ENCODE measurements at regions not wholly inside any gene's neighbourhood (a gene's known extent, or its start where the extent isn't known, plus 50 kb on each side); places are given as distances from the start of the nearest gene placed in this dataset.
"Not testable (repeated sequence)": the region's sequence is repeated elsewhere in the genome, so short reads cannot be mapped to it uniquely, and the experiment has no call there.

DNA sequence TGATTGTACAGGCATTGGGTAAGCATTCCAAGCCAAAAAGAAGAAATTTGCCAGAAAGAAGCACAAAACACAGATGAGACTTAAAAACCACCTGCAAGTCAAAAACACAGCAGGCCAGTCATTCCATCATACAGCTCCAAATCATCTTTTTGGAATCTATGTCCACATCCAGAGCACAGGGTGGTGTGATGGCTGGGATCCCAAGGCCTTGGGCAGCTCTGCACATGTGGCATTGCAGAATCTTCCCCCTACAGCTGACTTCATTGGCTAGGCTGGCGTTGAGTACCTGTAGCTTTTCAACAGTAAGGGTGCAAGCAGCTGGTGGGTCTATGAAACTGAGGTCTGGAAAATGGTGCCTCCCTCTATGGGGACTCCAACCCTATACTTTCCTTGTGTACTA lies 236.7 kb downstream of the CWH43 start:
- H3K4me3 Mint-ChIP-seq; H3K27me3 ChIP-seq (ENCODE audit: insufficient read depth, low read length, poor library complexity, severe bottlenecking); H3K4me1 ChIP-seq (ENCODE audit: insufficient read depth, low read length); DNase-seq; H3K36me3 Mint-ChIP-seq; POLR2A ChIA-PET; H3K9me3 ChIP-seq (ENCODE audit: low read length); H3K27ac ChIP-seq (ENCODE audit: low read depth, low read length); H3K27ac Mint-ChIP-seq; H3K4me1 Mint-ChIP-seq; H3K4me3 ChIP-seq (ENCODE audit: low read length); H3K27me3 Mint-ChIP-seq; H3K36me3 ChIP-seq (ENCODE audit: insufficient read depth, low read length); CTCF ChIA-PET: not testable (repeated sequence)
- H3K9me3 Mint-ChIP-seq, result peaks cover 13 to 42% (median 31%) of the 10 kb centered on the region in 5 donors

DNA sequence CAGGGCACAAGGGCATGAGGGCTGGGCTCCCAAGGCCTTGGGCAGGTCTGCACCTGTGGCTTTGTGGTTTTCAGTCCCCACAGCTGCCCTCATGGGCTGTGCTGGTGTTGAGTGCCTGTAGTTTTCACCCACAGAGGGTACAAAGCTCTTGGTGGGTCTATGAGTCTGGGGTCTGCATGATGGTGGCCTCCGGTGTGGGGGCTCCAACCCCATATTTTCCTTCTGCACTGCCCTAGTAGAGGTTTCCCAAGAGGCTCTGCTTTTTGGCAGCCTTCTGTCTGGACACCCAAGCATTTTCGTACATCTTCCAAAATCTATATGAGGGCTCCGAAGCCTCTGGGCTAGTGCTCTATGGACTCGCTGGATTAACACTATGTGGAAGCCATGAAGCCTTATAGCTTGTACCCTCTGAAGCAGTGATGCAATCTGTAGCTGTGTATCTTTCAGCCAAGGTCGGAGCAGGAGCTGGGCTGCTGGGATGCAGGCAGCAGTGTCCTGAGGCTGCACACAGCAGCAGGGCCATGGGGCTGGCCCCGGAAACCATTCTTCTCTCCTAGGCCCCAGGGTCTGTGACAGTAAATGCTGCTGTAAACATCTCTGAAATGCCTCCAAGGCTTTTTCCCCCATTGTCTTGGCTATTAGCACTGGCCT lies 240.3 kb downstream of the CWH43 start:
- H3K36me3 ChIP-seq (ENCODE audit: insufficient read depth, low read length); H3K27me3 ChIP-seq (ENCODE audit: insufficient read depth, low read length, poor library complexity, severe bottlenecking); H3K9me3 ChIP-seq (ENCODE audit: low read length); H3K4me3 Mint-ChIP-seq; H3K4me3 ChIP-seq (ENCODE audit: low read length); POLR2A ChIA-PET; H3K27ac ChIP-seq (ENCODE audit: low read depth, low read length); H3K27me3 Mint-ChIP-seq; H3K4me1 Mint-ChIP-seq; DNase-seq; H3K4me1 ChIP-seq (ENCODE audit: insufficient read depth, low read length); CTCF ChIA-PET; H3K36me3 Mint-ChIP-seq; H3K27ac Mint-ChIP-seq: not testable (repeated sequence)
- peaks cover 12 to 25% (median 21%) of the 10 kb centered on the region in 5 donors for H3K9me3 Mint-ChIP-seq

DNA sequence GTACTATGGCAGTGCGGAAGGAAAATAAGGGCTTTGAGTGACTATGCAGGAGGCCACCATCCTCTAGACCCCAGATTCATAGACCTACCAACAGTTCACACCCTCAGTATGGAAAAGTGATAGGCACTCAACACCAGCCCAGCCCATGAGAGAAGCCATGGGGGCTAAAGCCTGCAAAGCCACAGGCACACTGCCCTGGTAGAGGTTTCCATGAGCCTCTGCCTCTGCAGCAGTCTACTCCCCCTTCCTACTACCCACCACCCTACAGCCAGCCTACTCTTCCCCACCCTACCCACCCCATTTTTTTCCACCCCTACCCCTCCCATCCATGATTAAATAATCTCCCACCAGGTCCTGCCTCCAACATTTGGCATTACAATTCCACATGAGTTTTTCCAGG lies 241.9 kb downstream of the CWH43 start:
- CTCF ChIA-PET; H3K27ac ChIP-seq (ENCODE audit: low read depth, low read length); H3K27me3 Mint-ChIP-seq; H3K36me3 Mint-ChIP-seq; H3K36me3 ChIP-seq (ENCODE audit: insufficient read depth, low read length); H3K4me3 ChIP-seq (ENCODE audit: low read length); H3K27me3 ChIP-seq (ENCODE audit: insufficient read depth, low read length, poor library complexity, severe bottlenecking); DNase-seq; H3K4me1 Mint-ChIP-seq; H3K4me1 ChIP-seq (ENCODE audit: insufficient read depth, low read length); POLR2A ChIA-PET; H3K9me3 ChIP-seq (ENCODE audit: low read length); H3K4me3 Mint-ChIP-seq: not testable (repeated sequence)
- Mint-ChIP-seq H3K27ac (peak overlapping the region in 1 of 8 donors; percentile 63), H3K9me3 (peaks cover 2 to 15% (median 10%) of the 10 kb centered on the region in 5 donors)

DNA sequence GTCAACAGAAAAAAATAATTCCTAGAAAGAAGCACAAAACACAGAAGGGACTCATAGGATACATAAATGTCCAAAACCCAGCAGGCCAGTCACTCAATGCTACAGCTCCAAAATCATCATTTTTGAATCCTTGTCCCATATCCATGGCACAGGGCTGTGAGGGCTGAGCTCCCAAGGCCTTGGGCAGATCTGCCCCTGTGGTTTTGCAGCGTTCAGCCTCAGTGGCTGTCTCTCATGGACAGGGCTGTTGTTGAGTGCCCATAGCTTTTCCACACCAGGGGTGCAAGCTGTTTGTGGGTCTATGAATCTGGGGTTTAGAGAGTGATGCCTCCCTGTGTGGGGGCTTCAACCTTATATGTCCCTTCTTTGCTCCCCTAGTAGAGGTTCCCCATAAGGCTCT lies 243.2 kb downstream of the CWH43 start:
- DNase-seq; H3K4me3 Mint-ChIP-seq; CTCF ChIA-PET; H3K4me1 ChIP-seq (ENCODE audit: insufficient read depth, low read length); H3K27me3 ChIP-seq (ENCODE audit: insufficient read depth, low read length, poor library complexity, severe bottlenecking); H3K27me3 Mint-ChIP-seq; H3K9me3 ChIP-seq (ENCODE audit: low read length); H3K4me1 Mint-ChIP-seq; H3K36me3 Mint-ChIP-seq; H3K27ac ChIP-seq (ENCODE audit: low read depth, low read length); POLR2A ChIA-PET; H3K27ac Mint-ChIP-seq; H3K36me3 ChIP-seq (ENCODE audit: insufficient read depth, low read length); H3K4me3 ChIP-seq (ENCODE audit: low read length): not testable (repeated sequence)
- peaks cover 0 to 12% (median 6%) of the 10 kb centered on the region in 5 donors for H3K9me3 Mint-ChIP-seq

DNA sequence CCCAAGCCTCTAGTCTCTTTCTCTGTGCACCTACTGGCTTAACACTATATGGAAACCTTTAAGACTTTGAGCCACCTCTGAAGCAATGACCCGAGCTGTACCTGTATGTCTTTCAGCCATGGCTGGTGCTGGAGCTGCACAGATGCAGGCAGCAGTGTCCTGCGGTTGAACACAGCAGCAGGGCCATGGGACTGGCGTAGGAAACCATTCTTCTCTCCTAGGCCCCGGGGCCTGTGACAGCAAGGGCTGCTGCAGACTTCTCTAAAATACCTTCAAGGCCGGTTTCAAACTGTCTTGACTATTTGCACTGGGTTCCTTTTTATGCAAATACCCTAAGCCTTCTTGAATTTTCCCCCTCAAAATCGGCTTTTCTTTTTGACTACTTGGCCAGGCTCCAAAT lies 243.6 kb downstream of the CWH43 start:
- POLR2A ChIA-PET; H3K4me3 Mint-ChIP-seq; H3K9me3 ChIP-seq (ENCODE audit: low read length); H3K4me1 ChIP-seq (ENCODE audit: insufficient read depth, low read length); H3K36me3 Mint-ChIP-seq; H3K27me3 ChIP-seq (ENCODE audit: insufficient read depth, low read length, poor library complexity, severe bottlenecking); DNase-seq; H3K36me3 ChIP-seq (ENCODE audit: insufficient read depth, low read length); H3K4me3 ChIP-seq (ENCODE audit: low read length); CTCF ChIA-PET; H3K27me3 Mint-ChIP-seq; H3K27ac Mint-ChIP-seq; H3K27ac ChIP-seq (ENCODE audit: low read depth, low read length); H3K4me1 Mint-ChIP-seq: not testable (repeated sequence)
- peaks cover 0 to 11% (median 6%) of the 10 kb centered on the region in 5 donors for H3K9me3 Mint-ChIP-seq

DNA sequence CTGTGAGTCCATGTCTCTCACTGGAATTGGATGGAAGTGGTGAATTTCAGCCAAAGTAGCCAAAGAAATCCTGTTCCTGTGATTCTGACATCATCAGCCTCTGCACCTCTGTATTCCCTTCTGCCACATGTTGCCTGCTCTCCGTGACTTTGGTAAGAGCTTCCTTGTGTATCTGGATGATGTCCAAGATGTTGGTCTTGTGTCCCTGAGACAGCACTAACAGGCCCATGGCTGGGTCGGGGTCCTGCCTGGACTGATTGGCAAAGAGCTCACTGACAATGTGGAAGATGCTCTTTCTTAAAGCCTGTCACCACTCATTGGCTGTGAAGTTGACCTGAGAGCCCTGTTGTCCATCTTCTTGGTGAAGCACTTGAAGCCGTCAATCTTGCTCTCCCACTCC lies 247.3 kb downstream of the CWH43 start:
- H3K36me3 Mint-ChIP-seq; H3K9me3 ChIP-seq (ENCODE audit: low read length); H3K9me3 Mint-ChIP-seq; H3K4me1 Mint-ChIP-seq; H3K27me3 Mint-ChIP-seq; H3K27ac Mint-ChIP-seq; H3K4me3 ChIP-seq (ENCODE audit: low read length); DNase-seq; H3K36me3 ChIP-seq (ENCODE audit: insufficient read depth, low read length); H3K27ac ChIP-seq (ENCODE audit: low read depth, low read length); H3K27me3 ChIP-seq (ENCODE audit: insufficient read depth, low read length, poor library complexity, severe bottlenecking); CTCF ChIA-PET; H3K4me3 Mint-ChIP-seq; H3K4me1 ChIP-seq (ENCODE audit: insufficient read depth, low read length); POLR2A ChIA-PET: not testable (repeated sequence)

DNA sequence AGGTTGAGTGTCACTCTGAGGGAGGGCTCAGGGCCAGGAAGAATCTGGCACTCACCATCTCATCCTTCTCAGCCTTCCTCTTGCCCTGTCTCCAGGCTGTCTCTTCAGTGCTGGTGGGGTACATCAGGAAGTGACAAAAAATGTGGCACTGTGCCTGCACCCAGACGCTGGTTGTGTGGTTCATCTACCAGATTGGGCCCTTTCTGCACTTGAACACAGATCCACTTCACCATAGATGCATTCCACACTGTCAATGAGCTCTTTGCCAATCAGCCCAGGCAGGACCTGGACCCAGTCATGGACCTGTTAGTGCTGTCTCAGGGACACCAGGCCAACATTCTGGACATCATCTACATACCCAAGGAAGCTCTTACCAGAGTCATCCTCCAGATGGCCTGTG lies 247.7 kb downstream of the CWH43 start:
- not testable (repeated sequence) for H3K9me3 ChIP-seq (ENCODE audit: low read length); H3K27ac ChIP-seq (ENCODE audit: low read depth, low read length)

DNA sequence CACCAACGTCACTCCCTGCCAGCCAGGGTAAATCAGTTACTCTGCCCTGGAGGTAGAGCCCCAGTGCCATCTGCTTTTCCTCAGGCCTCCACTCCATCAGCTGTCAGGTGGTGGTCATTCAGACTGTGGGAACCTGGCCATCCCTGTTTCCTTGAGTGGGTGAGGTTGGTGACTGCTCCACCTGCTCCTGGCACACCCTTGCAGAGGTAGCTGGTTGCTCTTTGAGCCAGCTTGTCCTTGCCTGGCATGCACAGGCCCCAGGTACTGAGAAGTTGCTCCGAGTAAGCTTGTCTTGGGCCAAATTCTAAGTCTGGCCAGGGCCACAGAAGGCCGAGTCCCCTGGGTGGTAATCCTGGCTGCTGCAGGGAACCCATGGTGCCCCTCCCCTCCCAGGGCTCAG lies 248.3 kb downstream of the CWH43 start:
- H3K4me1 Mint-ChIP-seq, result not testable (repeated sequence)

More for the DNA sequence above, 247.7 kb downstream of the CWH43 start:
- H3K36me3 ChIP-seq (ENCODE audit: insufficient read depth, low read length); H3K27ac Mint-ChIP-seq; H3K27me3 ChIP-seq (ENCODE audit: insufficient read depth, low read length, poor library complexity, severe bottlenecking); H3K4me1 ChIP-seq (ENCODE audit: insufficient read depth, low read length); H3K4me3 Mint-ChIP-seq; H3K9me3 Mint-ChIP-seq; H3K4me1 Mint-ChIP-seq; H3K36me3 Mint-ChIP-seq; DNase-seq; H3K4me3 ChIP-seq (ENCODE audit: low read length); POLR2A ChIA-PET; CTCF ChIA-PET; H3K27me3 Mint-ChIP-seq: not testable (repeated sequence)

More for the DNA sequence above, 248.3 kb downstream of the CWH43 start:
- H3K27me3 Mint-ChIP-seq; POLR2A ChIA-PET; H3K36me3 Mint-ChIP-seq; H3K4me3 ChIP-seq (ENCODE audit: low read length); H3K27ac Mint-ChIP-seq; H3K4me3 Mint-ChIP-seq; H3K36me3 ChIP-seq (ENCODE audit: insufficient read depth, low read length); H3K4me1 ChIP-seq (ENCODE audit: insufficient read depth, low read length); H3K27ac ChIP-seq (ENCODE audit: low read depth, low read length); H3K9me3 Mint-ChIP-seq; CTCF ChIA-PET; H3K9me3 ChIP-seq (ENCODE audit: low read length); DNase-seq; H3K27me3 ChIP-seq (ENCODE audit: insufficient read depth, low read length, poor library complexity, severe bottlenecking): not testable (repeated sequence)

All from CD8-positive, alpha-beta memory T cell (primary cell).